Esophagus muscularis mucosa (tissue), 4 donors: ENCODE measurements at regions not wholly inside any gene's neighbourhood (a gene's known extent, or its start where the extent isn't known, plus 50 kb on each side); places are given as distances from the start of the nearest gene placed in this dataset.

Experiments used
- DNase-seq: peaks from one replicate; pipeline ENCODE4 v3.0.0-alpha.2; 2017; ENCODE audit errors: extremely low spot score
- H3K27ac ChIP-seq, 4 donors: fragments of 200-600 bp; sonication (generic); replicated peaks in 1 of 4; 1 replicate in 3 of 4; 2 replicates in 1 of 4; pipeline ENCODE4 v1.5.1; 2016 to 2019; ENCODE audit warnings: mild to moderate bottlenecking in 1 of 4
- H3K27me3 ChIP-seq, 4 donors: fragments of 200-600 bp; sonication (generic); one replicate each; pipeline versions ENCODE4 v1.5.1 to v1.6.0; 2016 to 2019
- H3K36me3 ChIP-seq, 4 donors: fragments of 200-600 bp; sonication (generic); one replicate each; pipeline ENCODE4 v1.5.1; 2016 to 2019
- H3K4me1 ChIP-seq, 4 donors: fragments of 200-600 bp; sonication (generic); one replicate each; pipeline ENCODE4 v1.5.1; 2016 to 2019
- H3K4me3 ChIP-seq, 4 donors: fragments of 200-600 bp; sonication (generic); 1 replicate in 2 of 4; 2 replicates in 2 of 4; pipeline ENCODE4 v1.5.1; 2016 to 2019; ENCODE audit warnings: mild to moderate bottlenecking in 4 of 4, moderate library complexity in 1 of 4
- H3K9me3 ChIP-seq, 4 donors: fragments of 200-600 bp; sonication (generic); 1 replicate in 3 of 4; 2 replicates in 1 of 4; pipeline ENCODE4 v1.5.1; 2016 to 2019
- EP300 ChIP-seq: sonication (generic); formaldehyde crosslinking; IDR thresholded peaks from one replicate; pipeline ENCODE4 v1.6.1; 2017; ENCODE audit warnings: antibody characterized with exemption
- POLR2A ChIP-seq: fragments of 450-650 bp; IDR thresholded peaks from one replicate; pipeline ENCODE4 v1.6.1; 2017; ENCODE audit warnings: antibody characterized with exemption, moderate library complexity, mild to moderate bottlenecking, low read depth
- POLR2AphosphoS5 ChIP-seq, 2 donors: sonication (generic); formaldehyde crosslinking; IDR thresholded peaks; one replicate each; pipeline ENCODE4 v1.6.1; 2017; ENCODE audit warnings: antibody characterized with exemption in 2 of 2
- WGBS: methylation state at CpG from one replicate; pipeline ENCODE4 v1.1.5; 2018; 5-methylcytosine and 5-hydroxymethylcytosine counted together
- intact Hi-C: fragments of 100-400 bp; cut with DNase I; formaldehyde crosslinking; loops from one replicate; pipeline ENCODE4 v1.15.1; 2023
- TF ChIP-seq, protein P1 (sequence below), 3 experiments: fragments of 200-600 bp in 2 of 3; fragments of 450-650 bp in 1 of 3; sonication (generic) in 2 of 3; IDR thresholded peaks; one replicate each; pipeline ENCODE4 v1.5.1; 2017 to 2019; ENCODE audit warnings: antibody characterized with exemption in 3 of 3, mild to moderate bottlenecking in 2 of 3, moderate library complexity in 1 of 3

DNA sequence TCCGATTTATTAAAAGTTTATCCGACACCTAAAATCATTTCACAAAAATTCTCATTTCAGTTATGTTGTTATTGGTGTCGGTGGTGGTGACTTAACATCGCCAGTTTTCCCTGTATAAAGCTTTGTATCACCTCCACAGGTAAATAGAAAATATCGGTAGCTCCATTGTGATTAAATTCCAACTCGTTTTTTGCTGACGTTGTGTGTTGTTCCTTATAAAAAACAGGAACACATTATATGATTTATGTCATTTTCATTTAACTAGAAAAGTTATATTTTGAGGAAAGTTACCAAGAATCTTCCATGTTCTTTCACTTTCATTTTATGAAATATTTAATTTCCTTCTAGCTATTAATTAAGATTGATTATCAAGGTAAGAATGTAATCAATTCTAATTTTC, 635.9 kb downstream of the CDH18 start:
- TF ChIP-seq POLR2A: no peak
- TF ChIP-seq EP300: no peak
- TF ChIP-seq POLR2AphosphoS5 (IDR thresholded peaks at IDR 0.05): no peak
- TF ChIP-seq, protein P1, sequence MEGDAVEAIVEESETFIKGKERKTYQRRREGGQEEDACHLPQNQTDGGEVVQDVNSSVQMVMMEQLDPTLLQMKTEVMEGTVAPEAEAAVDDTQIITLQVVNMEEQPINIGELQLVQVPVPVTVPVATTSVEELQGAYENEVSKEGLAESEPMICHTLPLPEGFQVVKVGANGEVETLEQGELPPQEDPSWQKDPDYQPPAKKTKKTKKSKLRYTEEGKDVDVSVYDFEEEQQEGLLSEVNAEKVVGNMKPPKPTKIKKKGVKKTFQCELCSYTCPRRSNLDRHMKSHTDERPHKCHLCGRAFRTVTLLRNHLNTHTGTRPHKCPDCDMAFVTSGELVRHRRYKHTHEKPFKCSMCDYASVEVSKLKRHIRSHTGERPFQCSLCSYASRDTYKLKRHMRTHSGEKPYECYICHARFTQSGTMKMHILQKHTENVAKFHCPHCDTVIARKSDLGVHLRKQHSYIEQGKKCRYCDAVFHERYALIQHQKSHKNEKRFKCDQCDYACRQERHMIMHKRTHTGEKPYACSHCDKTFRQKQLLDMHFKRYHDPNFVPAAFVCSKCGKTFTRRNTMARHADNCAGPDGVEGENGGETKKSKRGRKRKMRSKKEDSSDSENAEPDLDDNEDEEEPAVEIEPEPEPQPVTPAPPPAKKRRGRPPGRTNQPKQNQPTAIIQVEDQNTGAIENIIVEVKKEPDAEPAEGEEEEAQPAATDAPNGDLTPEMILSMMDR (IDR thresholded peaks at IDR 0.05): no peak
- no peaks in the 10 kb centered on the region for H3K27me3 ChIP-seq
- intact Hi-C loops: no loop called here
- H3K4me3 ChIP-seq: no peak overlapping the region
- H3K27ac ChIP-seq: no peak overlapping the region
- H3K36me3 ChIP-seq: no peaks in the 10 kb centered on the region
- H3K4me1 ChIP-seq: no peaks in the 10 kb centered on the region
- WGBS: 90% methylated on average over 7 of the region's 7 CpGs
- no peaks in the 10 kb centered on the region for H3K9me3 ChIP-seq
- DNase-seq: no peak

DNA sequence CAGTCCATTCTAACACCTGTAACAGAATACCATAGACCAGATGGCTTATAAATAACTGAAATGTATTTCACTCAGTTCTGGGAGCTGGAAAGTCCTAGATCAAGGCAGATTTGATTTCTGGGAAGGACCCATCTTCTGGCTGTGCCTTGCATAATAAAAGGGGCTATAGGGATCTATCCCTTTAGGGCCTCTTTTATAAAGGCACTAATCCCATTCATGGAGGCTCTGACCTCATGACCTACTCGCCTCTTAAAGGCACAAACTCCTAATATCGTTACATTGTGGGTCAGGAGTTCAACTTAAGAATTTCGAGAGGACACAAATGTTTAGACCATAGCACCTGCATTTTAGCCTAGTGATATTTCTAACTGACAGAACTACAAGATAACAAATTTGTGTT, 619.0 kb downstream of the CDH18 start:
- Histone ChIP-seq H3K4me3 (no peak overlapping the region), H3K27me3 (no peaks in the 10 kb centered on the region), H3K36me3 (no peaks in the 10 kb centered on the region), H3K4me1 (no peaks in the 10 kb centered on the region), H3K27ac (no peak overlapping the region), H3K9me3 (no peaks in the 10 kb centered on the region)
- DNase-seq: no peak
- TF ChIP-seq, protein P1 (IDR thresholded peaks at IDR 0.05): no peak
- TF ChIP-seq POLR2AphosphoS5 (IDR thresholded peaks at IDR 0.05) (no peak), EP300 (no peak), POLR2A (no peak)
- intact Hi-C loops: no loop called here
- WGBS: 55% methylated on average over 3 of the region's 3 CpGs

- intact Hi-C loops: no loop called here
- 88% methylated on average over 4 of the region's 4 CpGs for WGBS
- Histone ChIP-seq H3K4me1 (no peaks in the 10 kb centered on the region), H3K36me3 (no peaks in the 10 kb centered on the region), H3K9me3 (no peaks in the 10 kb centered on the region), H3K4me3 (no peak overlapping the region), H3K27ac (no peak overlapping the region), H3K27me3 (no peaks in the 10 kb centered on the region)
- no peak for DNase-seq
- no peak for TF ChIP-seq POLR2AphosphoS5 (IDR thresholded peaks at IDR 0.05)
- no peak for TF ChIP-seq POLR2A
- TF ChIP-seq, protein P1 (IDR thresholded peaks at IDR 0.05): no peak
- no peak for TF ChIP-seq EP300
Measured at GRCh38 chr5:19369561-19369960, 618.4 kb downstream of the CDH18 start.

GRCh38 chr5:19370655-19371386, 617.2 kb downstream of the CDH18 start:
- H3K9me3 ChIP-seq: no peaks in the 10 kb centered on the region
- DNase-seq: no peak
- no peaks in the 10 kb centered on the region for H3K36me3 ChIP-seq
- intact Hi-C loops: no loop called here
- no peaks in the 10 kb centered on the region for H3K27me3 ChIP-seq
- H3K27ac ChIP-seq: no peak overlapping the region
- no peak overlapping the region for H3K4me3 ChIP-seq
- TF ChIP-seq, protein P1 (IDR thresholded peaks at IDR 0.05): no peak
- TF ChIP-seq POLR2A: no peak
- no peak for TF ChIP-seq EP300
- TF ChIP-seq POLR2AphosphoS5 (IDR thresholded peaks at IDR 0.05): no peak
- 77% methylated on average over 2 of the region's 2 CpGs for WGBS
- no peaks in the 10 kb centered on the region for H3K4me1 ChIP-seq

DNA sequence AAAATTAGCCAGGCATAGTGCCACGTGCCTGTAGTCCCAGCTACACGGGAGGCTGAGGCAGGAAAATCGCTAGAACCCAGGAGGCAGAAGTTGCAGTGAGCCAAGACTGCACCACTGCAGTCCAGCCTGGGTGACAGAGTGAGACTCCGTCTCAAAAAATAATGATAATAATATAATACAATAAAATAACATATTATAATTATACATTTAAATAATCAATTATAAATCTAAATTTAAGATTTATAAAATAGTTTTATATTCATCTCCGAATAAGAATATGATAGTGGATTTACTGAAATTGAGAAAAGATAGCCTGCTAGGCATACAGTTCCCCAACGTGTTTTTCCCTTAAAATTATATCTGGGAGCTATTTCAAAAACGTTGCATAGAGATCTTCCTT, 599.6 kb downstream of the CDH18 start:
- WGBS: 73% methylated on average over 7 of the region's 7 CpGs
- no peaks in the 10 kb centered on the region for H3K9me3 ChIP-seq
- H3K36me3 ChIP-seq: no peaks in the 10 kb centered on the region
- DNase-seq: no peak
- H3K4me3 ChIP-seq: no peak overlapping the region
- H3K4me1 ChIP-seq: no peaks in the 10 kb centered on the region
- no peaks in the 10 kb centered on the region for H3K27me3 ChIP-seq
- H3K27ac ChIP-seq: no peak overlapping the region
- TF ChIP-seq EP300 (no peak), POLR2A (no peak), POLR2AphosphoS5 (IDR thresholded peaks at IDR 0.05) (no peak)
- TF ChIP-seq, protein P1 (IDR thresholded peaks at IDR 0.05): no peak
- intact Hi-C loops: no loop called here
